WTC11 (cell line): ENCODE measurements at regions not wholly inside any gene's neighbourhood (a gene's known extent, or its start where the extent isn't known, plus 50 kb on each side); places are given as distances from the start of the nearest gene placed in this dataset.

Source experiments
- ATAC-seq: fragments of 200-7000 bp; cut with Tn5 transposase; 2 replicates; pipeline ENCODE4 v1.10.0; 2021; ENCODE audit warnings: mild to moderate bottlenecking, moderate library complexity
- CTCF ChIA-PET: fragments of 300-600 bp; sonication (Branson Sonifier 250); formaldehyde crosslinking; loops from one replicate; lab custom pipeline; 2021; ENCODE audit warnings: antibody characterized with exemption; lab: Charles Lee
- POLR2A ChIA-PET: fragments of 350-600 bp; sonication (Branson Sonifier 250); formaldehyde crosslinking; loops from one replicate; lab custom pipeline; 2021; ENCODE audit warnings: antibody characterized with exemption; lab: Charles Lee
- DNase-seq: peaks from one replicate; pipeline ENCODE4 v3.0.0; 2021; ENCODE audit warnings: low spot score
- H3K27ac Mint-ChIP-seq: 2 replicates; pipeline ENCODE4 v1.8.0; 2021; ENCODE audit warnings: mixed read lengths
- H3K27me3 Mint-ChIP-seq: 2 replicates; pipeline ENCODE4 v1.8.0; 2021; ENCODE audit warnings: low read depth, mild to moderate bottlenecking, moderate library complexity, mixed read lengths
- H3K36me3 Mint-ChIP-seq: 2 replicates; pipeline ENCODE4 v1.8.0; 2021; ENCODE audit warnings: mixed read lengths
- H3K4me1 Mint-ChIP-seq: 2 replicates; pipeline ENCODE4 v1.8.0; 2022; ENCODE audit warnings: mixed read lengths
- H3K4me3 Mint-ChIP-seq: 2 replicates; pipeline ENCODE4 v1.8.0; 2021; ENCODE audit warnings: mild to moderate bottlenecking, moderate library complexity, mixed read lengths
- H3K9me3 Mint-ChIP-seq: 2 replicates; pipeline ENCODE4 v1.8.0; 2021; ENCODE audit warnings: mixed read lengths
- CBFB ChIP-seq: sonication (generic); formaldehyde crosslinking; IDR thresholded peaks from 2 replicates; pipeline ENCODE4 v1.8.1; 2022; ENCODE audit warnings: mild to moderate bottlenecking, low read depth, missing genetic modification reagents
- E2F1 ChIP-seq: sonication (generic); formaldehyde crosslinking; IDR thresholded peaks from 2 replicates; pipeline ENCODE4 v1.8.0; 2022; ENCODE audit warnings: mild to moderate bottlenecking, missing genetic modification reagents
- ETV6 ChIP-seq: sonication (generic); formaldehyde crosslinking; IDR thresholded peaks from 2 replicates; pipeline ENCODE4 v1.8.1; 2022; ENCODE audit warnings: mild to moderate bottlenecking, missing genetic modification reagents
- JUN ChIP-seq: sonication (generic); formaldehyde crosslinking; IDR thresholded peaks from 2 replicates; pipeline ENCODE4 v1.8.0; 2023; ENCODE audit warnings: mild to moderate bottlenecking, missing genetic modification reagents
- NR3C1 ChIP-seq: sonication (generic); formaldehyde crosslinking; conservative IDR thresholded peaks from 2 replicates; pipeline ENCODE4 v1.8.1; 2023; ENCODE audit warnings: low read depth, mild to moderate bottlenecking, missing genetic modification reagents
- PRRX2 ChIP-seq: fragments of 250-450 bp; sonication (Bioruptor Pico); IDR thresholded peaks from 2 replicates; pipeline ENCODE4 v1.8.0; 2021; ENCODE audit warnings: mild to moderate bottlenecking
- STAT6 ChIP-seq: sonication (generic); formaldehyde crosslinking; conservative IDR thresholded peaks from 2 replicates; pipeline ENCODE4 v1.8.1; 2023; ENCODE audit warnings: mild to moderate bottlenecking, low read depth, missing genetic modification reagents, moderate library complexity
- TEAD4 ChIP-seq: sonication (generic); formaldehyde crosslinking; IDR thresholded peaks from 2 replicates; pipeline ENCODE4 v1.8.0; 2022; ENCODE audit warnings: mild to moderate bottlenecking, missing genetic modification reagents
- ZNF232 ChIP-seq: sonication (generic); formaldehyde crosslinking; IDR thresholded peaks from 2 replicates; pipeline ENCODE4 v1.8.0; 2022; ENCODE audit warnings: mild to moderate bottlenecking, missing genetic modification reagents
- TF ChIP-seq, protein P1 (sequence below): fragments of 200-600 bp; IDR thresholded peaks from 2 replicates; pipeline ENCODE4 v1.8.0; 2022; ENCODE audit warnings: antibody characterized with exemption

GRCh38 chr10:3574451-3574850 lies 210.6 kb downstream of the KLF6 start:
- POLR2A ChIA-PET = no interaction called here

GRCh38 chr10:3573498-3573897 lies 211.5 kb downstream of the KLF6 start:
- no peak for ATAC-seq
- H3K4me1 Mint-ChIP-seq = peaks cover 28% of the 10 kb centered on the region
- TF ChIP-seq PRRX2 (CRISPR knock-in tag) (no peak), CBFB (CRISPR knock-in tag) (no peak), TEAD4 (CRISPR knock-in tag) (no peak), ETV6 (CRISPR knock-in tag) (no peak)
- TF ChIP-seq, all 79 proteins: peak for 0
- no peak for DNase-seq
- CTCF ChIA-PET = no interaction called here
- Mint-ChIP-seq H3K27me3 (no peaks in the 10 kb centered on the region; the same call in 1 of the 2 replicates), H3K9me3 (no peaks in the 10 kb centered on the region), H3K4me3 (no peak overlapping the region), H3K27ac (no peak overlapping the region), H3K36me3 (no peaks in the 10 kb centered on the region)
- POLR2A ChIA-PET = no interaction called here

More at GRCh38 chr10:3574451-3574850, 210.6 kb downstream of the KLF6 start:
- Mint-ChIP-seq H3K4me1 (peaks cover 28% of the 10 kb centered on the region), H3K4me3 (no peak overlapping the region)
- no peak for TF ChIP-seq E2F1
- TF ChIP-seq, all 79 proteins: peak for 0
- DNase-seq (no peak), ATAC-seq (no peak)
- Mint-ChIP-seq H3K9me3 (no peaks in the 10 kb centered on the region), H3K27me3 (no peaks in the 10 kb centered on the region; the same call in 1 of the 2 replicates), H3K27ac (no peak overlapping the region), H3K36me3 (no peaks in the 10 kb centered on the region)
- CTCF ChIA-PET = no interaction called here

- Mint-ChIP-seq H3K4me3 (no peak overlapping the region), H3K27ac (no peak overlapping the region), H3K36me3 (no peaks in the 10 kb centered on the region)
- TF ChIP-seq JUN = no peak
- TF ChIP-seq, all 79 proteins: peak for 0
- CTCF ChIA-PET = no interaction called here
- DNase-seq (no peak), ATAC-seq (no peak)
- Mint-ChIP-seq H3K4me1 (peaks cover 22% of the 10 kb centered on the region), H3K9me3 (peaks cover 5% of the 10 kb centered on the region), H3K27me3 (no peaks in the 10 kb centered on the region; the same call in 1 of the 2 replicates)
- POLR2A ChIA-PET = interaction anchor here (0.7 kb wide), 1 partner anchor 1896 kb away, joined by 3 read pairs; no protein-coding TSS in a partner anchor
Measured at GRCh38 chr10:3571310-3571825, 213.6 kb downstream of the KLF6 start.

GRCh38 chr10:3570855-3571266 lies 214.1 kb downstream of the KLF6 start:
- Mint-ChIP-seq H3K27me3 (no peaks in the 10 kb centered on the region; the same call in 1 of the 2 replicates), H3K27ac (no peak overlapping the region), H3K36me3 (no peaks in the 10 kb centered on the region), H3K9me3 (peaks cover 7% of the 10 kb centered on the region), H3K4me3 (no peak overlapping the region), H3K4me1 (peaks cover 18% of the 10 kb centered on the region)
- ATAC-seq = no peak
- TF ChIP-seq, protein P1, sequence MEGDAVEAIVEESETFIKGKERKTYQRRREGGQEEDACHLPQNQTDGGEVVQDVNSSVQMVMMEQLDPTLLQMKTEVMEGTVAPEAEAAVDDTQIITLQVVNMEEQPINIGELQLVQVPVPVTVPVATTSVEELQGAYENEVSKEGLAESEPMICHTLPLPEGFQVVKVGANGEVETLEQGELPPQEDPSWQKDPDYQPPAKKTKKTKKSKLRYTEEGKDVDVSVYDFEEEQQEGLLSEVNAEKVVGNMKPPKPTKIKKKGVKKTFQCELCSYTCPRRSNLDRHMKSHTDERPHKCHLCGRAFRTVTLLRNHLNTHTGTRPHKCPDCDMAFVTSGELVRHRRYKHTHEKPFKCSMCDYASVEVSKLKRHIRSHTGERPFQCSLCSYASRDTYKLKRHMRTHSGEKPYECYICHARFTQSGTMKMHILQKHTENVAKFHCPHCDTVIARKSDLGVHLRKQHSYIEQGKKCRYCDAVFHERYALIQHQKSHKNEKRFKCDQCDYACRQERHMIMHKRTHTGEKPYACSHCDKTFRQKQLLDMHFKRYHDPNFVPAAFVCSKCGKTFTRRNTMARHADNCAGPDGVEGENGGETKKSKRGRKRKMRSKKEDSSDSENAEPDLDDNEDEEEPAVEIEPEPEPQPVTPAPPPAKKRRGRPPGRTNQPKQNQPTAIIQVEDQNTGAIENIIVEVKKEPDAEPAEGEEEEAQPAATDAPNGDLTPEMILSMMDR = no peak
- TF ChIP-seq NR3C1 (CRISPR knock-in tag) (no peak), STAT6 (CRISPR knock-in tag) (no peak), ZNF232 (CRISPR knock-in tag) (no peak)
- POLR2A ChIA-PET = no interaction called here
- DNase-seq = no peak
- CTCF ChIA-PET = no interaction called here
